Breast epithelium (tissue), 3 donors: ENCODE measurements at regions not wholly inside any gene's neighbourhood (a gene's known extent, or its start where the extent isn't known, plus 50 kb on each side); places are given as distances from the start of the nearest gene placed in this dataset.

Experiments
- CTCF ChIP-seq, 3 donors: fragments of 450-650 bp; IDR thresholded peaks; one replicate each; pipeline ENCODE4 v1.5.1; 2016 to 2017; ENCODE audit warnings: antibody characterized with exemption in 3 of 3, mild to moderate bottlenecking in 3 of 3, moderate library complexity in 3 of 3
- POLR2A ChIP-seq: fragments of 450-650 bp; IDR thresholded peaks from one replicate; pipeline ENCODE4 v1.6.1; 2016; ENCODE audit warnings: antibody characterized with exemption, mild to moderate bottlenecking, moderate library complexity
- POLR2AphosphoS5 ChIP-seq, 3 donors: sonication (generic); formaldehyde crosslinking; IDR thresholded peaks; one replicate each; pipeline ENCODE4 v1.6.1; 2017; ENCODE audit warnings: antibody characterized with exemption in 3 of 3

DNA sequence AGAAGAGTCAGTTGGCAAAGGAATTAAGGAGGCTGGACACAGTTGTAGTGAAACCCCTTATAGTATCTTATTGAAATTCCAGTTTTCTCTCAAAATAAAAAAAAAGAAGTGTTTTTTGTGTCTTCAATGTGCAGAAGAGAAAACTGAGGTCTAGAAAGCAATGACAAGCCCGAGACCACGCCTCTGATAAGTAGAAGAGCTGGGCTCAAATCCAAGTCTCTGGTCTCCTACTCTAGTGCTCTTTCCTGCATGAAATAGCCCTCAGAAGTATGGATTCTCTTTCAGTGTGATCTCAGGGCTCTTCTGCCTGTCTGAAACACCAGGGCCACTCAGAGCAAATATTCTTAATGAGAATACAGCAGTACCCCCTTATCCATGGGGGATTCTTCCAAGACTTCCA is 200.9 kb downstream of the KIF18A start:
- no peak for TF ChIP-seq CTCF (IDR thresholded peaks at IDR 0.05)
- TF ChIP-seq POLR2A, result no peak
- no peak for TF ChIP-seq POLR2AphosphoS5 (IDR thresholded peaks at IDR 0.05)
